Coronary artery (tissue), 2 donors: ENCODE measurements at regions not wholly inside any gene's neighbourhood (a gene's known extent, or its start where the extent isn't known, plus 50 kb on each side); places are given as distances from the start of the nearest gene placed in this dataset.
"Not testable (repeated sequence)": the region's sequence is repeated elsewhere in the genome, so short reads cannot be mapped to it uniquely, and the experiment has no call there.

ENCODE experiments used
- DNase-seq: peaks from one replicate; pipeline ENCODE4 v3.0.0-alpha.2; 2017; ENCODE audit warnings: low spot score
- H3K27ac ChIP-seq, 2 donors: fragments of 200-600 bp; sonication (generic); one replicate each; pipeline ENCODE4 v1.5.1; 2016 to 2019
- H3K4me3 ChIP-seq: fragments of 200-600 bp; sonication (generic); 2 replicates; pipeline ENCODE4 v1.5.1; 2016; ENCODE audit warnings: mild to moderate bottlenecking, moderate library complexity
- CTCF ChIP-seq: fragments of 200-600 bp; sonication (generic); IDR thresholded peaks from one replicate; pipeline ENCODE4 v1.5.1; 2019; ENCODE audit warnings: antibody characterized with exemption

- no peak overlapping the region for H3K27ac ChIP-seq
- H3K4me3 ChIP-seq: no peak overlapping the region
- no peak for DNase-seq
- TF ChIP-seq CTCF: no peak
Measured at GRCh38 chr12:67783393-67783792, 134.8 kb downstream of the DYRK2 start.

- no peak for TF ChIP-seq CTCF
- no peak overlapping the region for H3K27ac ChIP-seq
- no peak for DNase-seq
- H3K4me3 ChIP-seq: no peak overlapping the region
Measured at GRCh38 chr12:67784831-67785230, 136.3 kb downstream of the DYRK2 start.

GRCh38 chr12:67786086-67786485 is 137.5 kb downstream of the DYRK2 start:
- no peak overlapping the region for H3K27ac ChIP-seq
- TF ChIP-seq CTCF: no peak
- H3K4me3 ChIP-seq: no peak overlapping the region
- no peak for DNase-seq

GRCh38 chr12:67788118-67788517 is 139.6 kb downstream of the DYRK2 start:
- Histone ChIP-seq H3K27ac (no peak overlapping the region), H3K4me3 (no peak overlapping the region)
- TF ChIP-seq CTCF: no peak
- no peak for DNase-seq

GRCh38 chr12:67789266-67789665 is 140.7 kb downstream of the DYRK2 start:
- TF ChIP-seq CTCF: no peak
- H3K4me3 ChIP-seq: no peak overlapping the region
- no peak for DNase-seq
- no peak overlapping the region for H3K27ac ChIP-seq

- no peak for DNase-seq
- no peak overlapping the region for H3K27ac ChIP-seq
- TF ChIP-seq CTCF: no peak
- H3K4me3 ChIP-seq: no peak overlapping the region
Measured at GRCh38 chr12:67790660-67791059, 142.1 kb downstream of the DYRK2 start.

- not testable (repeated sequence) for H3K27ac ChIP-seq, H3K4me3 ChIP-seq, DNase-seq
Measured at GRCh38 chr12:67791362-67791761, 142.8 kb downstream of the DYRK2 start.

- no peak for TF ChIP-seq CTCF
- Histone ChIP-seq H3K27ac (no peak overlapping the region), H3K4me3 (no peak overlapping the region)
- DNase-seq: no peak
Measured at GRCh38 chr12:67792185-67792584, 143.6 kb downstream of the DYRK2 start.
